SW 1271 (cell line): ENCODE measurements at regions not wholly inside any gene's neighbourhood (a gene's known extent, or its start where the extent isn't known, plus 50 kb on each side); places are given as distances from the start of the nearest gene placed in this dataset.

Experiments
- DNase-seq, 2 experiments: peaks; one replicate each; lab custom pipeline; 2025; lab: John Stamatoyannopoulos, UW

GRCh38 chr12:115129727-115130126 is 445.8 kb upstream of the TBX3 start:
- DNase-seq, result no peak

- no peak for DNase-seq
Measured at GRCh38 chr12:115121053-115121452, 437.1 kb upstream of the TBX3 start.

- DNase-seq, result no peak
Measured at GRCh38 chr12:115118177-115118724, 434.3 kb upstream of the TBX3 start.

GRCh38 chr12:115114140-115114539 is 430.2 kb upstream of the TBX3 start:
- DNase-seq, result no peak

GRCh38 chr12:115109863-115110262 is 425.9 kb upstream of the TBX3 start:
- no peak for DNase-seq

GRCh38 chr12:115108129-115109100 is 424.4 kb upstream of the TBX3 start:
- DNase-seq, result no peak

- DNase-seq, result no peak
Measured at GRCh38 chr12:115103884-115104883, 420.2 kb upstream of the TBX3 start.

GRCh38 chr12:115102450-115102849 is 418.5 kb upstream of the TBX3 start:
- DNase-seq, result no peak

GRCh38 chr12:115101520-115101919 is 417.5 kb upstream of the TBX3 start:
- DNase-seq, result no peak

- no peak for DNase-seq
Measured at GRCh38 chr12:115097416-115097815, 413.4 kb upstream of the TBX3 start.

- DNase-seq, result no peak
Measured at GRCh38 chr12:115096588-115097397, 412.8 kb upstream of the TBX3 start.

- no peak for DNase-seq
Measured at GRCh38 chr12:115095073-115095748, 411.2 kb upstream of the TBX3 start.

GRCh38 chr12:115094163-115094816 is 410.3 kb upstream of the TBX3 start:
- DNase-seq, result no peak

GRCh38 chr12:115093261-115093660 is 409.3 kb upstream of the TBX3 start:
- no peak for DNase-seq

- no peak for DNase-seq
Measured at GRCh38 chr12:115090783-115091182, 406.8 kb upstream of the TBX3 start.

GRCh38 chr12:115088995-115089841 is 405.2 kb upstream of the TBX3 start:
- DNase-seq, result no peak

GRCh38 chr12:115088328-115088994 is 404.5 kb upstream of the TBX3 start:
- no peak for DNase-seq

- DNase-seq, result no peak
Measured at GRCh38 chr12:115085594-115085993, 401.6 kb upstream of the TBX3 start.

GRCh38 chr12:115079760-115080159 is 395.8 kb upstream of the TBX3 start:
- no peak for DNase-seq
